SK-N-SH (cell line): ENCODE measurements at regions not wholly inside any gene's neighbourhood (a gene's known extent, or its start where the extent isn't known, plus 50 kb on each side); places are given as distances from the start of the nearest gene placed in this dataset.

ENCODE experiments used
- CTCF ChIA-PET: fragments of 300-600, 350-600 bp; formaldehyde crosslinking; extraction: SDS; loops from one replicate; lab custom pipeline; 2021; lab: Yijun Ruan, JAX
- POLR2A ChIA-PET: fragments of 350-600 bp; sonication (Branson Sonifier 250); formaldehyde crosslinking; extraction: SDS; loops from one replicate; lab custom pipeline; 2020; ENCODE audit warnings: antibody characterized with exemption, inconsistent platforms; lab: Yijun Ruan, JAX
- DNase-seq: peaks from one replicate; pipeline ENCODE4 v3.0.0; 2012
- H2AFZ ChIP-seq: fragments of 200-600 bp; sonication (generic); 2 replicates; pipeline ENCODE4 v1.8.1; 2016; ENCODE audit warnings: antibody characterized with exemption, mild to moderate bottlenecking, low read depth
- H3F3A ChIP-seq: fragments of 200-600 bp; sonication (generic); replicated peaks from 2 replicates; pipeline ENCODE3; 2016; ENCODE audit warnings: antibody characterized with exemption, mild to moderate bottlenecking; ENCODE audit not compliant: insufficient read depth
- H3K27ac ChIP-seq, 2 experiments: fragments of 200-500 bp in 1 of 2; fragments of 200-600 bp in 1 of 2; sonication (Bioruptor generic) in 1 of 2; sonication (generic), shearing (Covaris generic) in 1 of 2; 2 replicates each; pipeline versions ENCODE4 v1.5.1 to v1.6.1; 2014 to 2016; ENCODE audit warnings: low read depth in 2 of 2, inconsistent platforms in 1 of 2, low read length in 1 of 2, mild to moderate bottlenecking in 1 of 2, mixed read lengths in 1 of 2
- H3K27me3 ChIP-seq: fragments of 200-600 bp; sonication (generic), shearing (Covaris generic); 2 replicates; pipeline ENCODE4 v1.6.1; 2016; ENCODE audit warnings: mixed run types; ENCODE audit not compliant: insufficient read depth
- H3K36me3 ChIP-seq, 2 experiments: fragments of 200-500 bp in 1 of 2; fragments of 200-600 bp in 1 of 2; sonication (Bioruptor generic) in 1 of 2; sonication (generic) in 1 of 2; replicated peaks in 1 of 2; 2 replicates each; pipeline versions ENCODE3 to v1.5.1; 2014 to 2016; ENCODE audit warnings: low read length in 1 of 2, mild to moderate bottlenecking in 1 of 2; ENCODE audit not compliant: insufficient read depth in 2 of 2, control insufficient read depth in 1 of 2
- H3K4me1 ChIP-seq, 2 experiments: fragments of 200-500 bp in 1 of 2; fragments of 200-600 bp in 1 of 2; sonication (Bioruptor generic) in 1 of 2; sonication (generic), shearing (Covaris generic) in 1 of 2; 2 replicates each; pipeline versions ENCODE4 v1.5.1 to v1.6.1; 2014 to 2016; ENCODE audit warnings: low read depth in 1 of 2, low read length in 1 of 2, mixed run types in 1 of 2; ENCODE audit not compliant: insufficient read depth in 2 of 2, control insufficient read depth in 1 of 2
- H3K4me2 ChIP-seq: fragments of 200-600 bp; sonication (generic), shearing (Covaris generic); 2 replicates; pipeline ENCODE4 v1.6.1; 2017; ENCODE audit warnings: mixed run types
- H3K4me3 ChIP-seq, 2 experiments: fragments of 200-500 bp in 1 of 2; fragments of 200-600 bp in 1 of 2; sonication (Bioruptor generic) in 1 of 2; sonication (generic), shearing (Covaris generic) in 1 of 2; 2 replicates each; pipeline versions ENCODE4 v1.5.1 to v1.8.1; 2014 to 2016; ENCODE audit warnings: low read depth in 2 of 2, inconsistent platforms in 1 of 2, low read length in 1 of 2, mild to moderate bottlenecking in 1 of 2, mixed read lengths in 1 of 2, moderate library complexity in 1 of 2
- H3K79me2 ChIP-seq: fragments of 200-600 bp; sonication (generic); 2 replicates; pipeline ENCODE4 v1.8.1; 2017; ENCODE audit warnings: mild to moderate bottlenecking; ENCODE audit not compliant: insufficient read depth
- H3K9ac ChIP-seq: fragments of 200-600 bp; sonication (generic); 2 replicates; pipeline ENCODE4 v1.6.1; 2017; ENCODE audit warnings: mixed run types
- H3K9me2 ChIP-seq: fragments of 200-600 bp; sonication (generic); 2 replicates; pipeline ENCODE4 v1.6.1; 2017; ENCODE audit warnings: mixed run types
- H3K9me3 ChIP-seq: fragments of 200-600 bp; sonication (generic); 2 replicates; pipeline ENCODE4 v1.6.1; 2017; ENCODE audit warnings: mixed run types, mild to moderate bottlenecking, moderate library complexity
- H4K20me1 ChIP-seq: fragments of 200-600 bp; sonication (generic); 2 replicates; pipeline ENCODE4 v1.6.1; 2017; ENCODE audit warnings: mild to moderate bottlenecking, mixed run types; ENCODE audit not compliant: insufficient read depth
- CHD2 ChIP-seq: fragments of 150-350 bp; IDR thresholded peaks from 2 replicates; pipeline ENCODE4 v1.6.1; 2018; ENCODE audit warnings: low read length; ENCODE audit not compliant: partially characterized antibody
- EZH2phosphoT487 ChIP-seq: fragments of 200-600 bp; sonication (generic); IDR thresholded peaks from 2 replicates; pipeline ENCODE4 v1.6.1; 2017; ENCODE audit warnings: low read depth, mixed run types, mild to moderate bottlenecking, antibody characterized with exemption, moderate library complexity, borderline replicate concordance
- FOXJ3 ChIP-seq: sonication (generic); formaldehyde crosslinking; IDR thresholded peaks from 2 replicates; pipeline ENCODE4 v1.5.1; 2020; ENCODE audit warnings: mild to moderate bottlenecking, missing genetic modification reagents
- GABPA ChIP-seq: IDR thresholded peaks from 2 replicates; pipeline ENCODE4 v1.4.0; 2012; ENCODE audit warnings: low read depth, mild to moderate bottlenecking
- JUND ChIP-seq: IDR thresholded peaks from 2 replicates; pipeline ENCODE4 v1.4.0; 2012
- MEF2A ChIP-seq: IDR thresholded peaks from 2 replicates; pipeline ENCODE4 v1.4.0; 2012; ENCODE audit warnings: low read depth, borderline replicate concordance
- MXI1 ChIP-seq: IDR thresholded peaks from 2 replicates; pipeline ENCODE4 v1.6.1; 2012; ENCODE audit warnings: mild to moderate bottlenecking, low read depth, low read length, improper control_type of control experiment
- NFIC ChIP-seq: IDR thresholded peaks from 2 replicates; pipeline ENCODE4 v1.4.0; 2012; ENCODE audit warnings: borderline replicate concordance
- NRF1 ChIP-seq: IDR thresholded peaks from 2 replicates; pipeline ENCODE4 v1.6.1; 2012; ENCODE audit warnings: low read depth, mild to moderate bottlenecking, low read length
- POLR2AphosphoS5 ChIP-seq: IDR thresholded peaks from 2 replicates; pipeline ENCODE4 v1.6.1; 2012; ENCODE audit warnings: low read depth, low read length
- RAD21 ChIP-seq: IDR thresholded peaks from 2 replicates; pipeline ENCODE4 v1.6.1; 2012; ENCODE audit warnings: mild to moderate bottlenecking, low read length
- RCOR1 ChIP-seq: fragments of 150-350 bp; IDR thresholded peaks from 2 replicates; pipeline ENCODE4 v1.6.1; 2017; ENCODE audit warnings: antibody characterized with exemption, low read length
- RXRA ChIP-seq: IDR thresholded peaks from 2 replicates; pipeline ENCODE4 v1.4.0; 2012; ENCODE audit warnings: low read depth, mild to moderate bottlenecking, borderline replicate concordance
- SMC3 ChIP-seq: IDR thresholded peaks from 2 replicates; pipeline ENCODE4 v1.6.1; 2012; ENCODE audit warnings: low read depth, low read length, improper control_type of control experiment
- TAF1 ChIP-seq: IDR thresholded peaks from 2 replicates; pipeline ENCODE4 v1.6.1; 2012; ENCODE audit warnings: low read depth, mild to moderate bottlenecking, low read length, moderate library complexity, borderline replicate concordance
- TEAD4 ChIP-seq: IDR thresholded peaks from 2 replicates; pipeline ENCODE4 v1.4.0; 2012; ENCODE audit warnings: mild to moderate bottlenecking, borderline replicate concordance; ENCODE audit not compliant: insufficient read depth
- YY1 ChIP-seq: IDR thresholded peaks from 2 replicates; pipeline ENCODE4 v1.4.0; 2012; ENCODE audit warnings: low read depth, mild to moderate bottlenecking
- WGBS: methylation state at CpG from one replicate; pipeline ENCODE4 v1.1.6; 2017; ENCODE audit warnings: low lambda C conversion rate; 5-methylcytosine and 5-hydroxymethylcytosine counted together
- TF ChIP-seq, protein P1 (sequence below): fragments of 150-350 bp; IDR thresholded peaks from 2 replicates; pipeline ENCODE4 v1.6.1; 2016; ENCODE audit warnings: mild to moderate bottlenecking, low read depth, low read length
- TF ChIP-seq, protein P2 (sequence below): IDR thresholded peaks from 2 replicates; pipeline ENCODE4; 2012
- TF ChIP-seq, protein P3 (sequence below): fragments of 200-600 bp; sonication (generic); IDR thresholded peaks from 2 replicates; pipeline ENCODE4 v1.6.1; 2017; ENCODE audit warnings: antibody characterized with exemption, mild to moderate bottlenecking, moderate library complexity
- TF ChIP-seq, protein P4 (sequence below): IDR thresholded peaks from 2 replicates; pipeline ENCODE4 v1.4.0; 2012; ENCODE audit warnings: low read depth, borderline replicate concordance
- TF ChIP-seq, protein P5 (sequence below): fragments of 150-350 bp; IDR thresholded peaks from 2 replicates; pipeline ENCODE4 v1.6.1; 2017; ENCODE audit warnings: antibody characterized with exemption, low read length, low read depth, borderline replicate concordance

DNA sequence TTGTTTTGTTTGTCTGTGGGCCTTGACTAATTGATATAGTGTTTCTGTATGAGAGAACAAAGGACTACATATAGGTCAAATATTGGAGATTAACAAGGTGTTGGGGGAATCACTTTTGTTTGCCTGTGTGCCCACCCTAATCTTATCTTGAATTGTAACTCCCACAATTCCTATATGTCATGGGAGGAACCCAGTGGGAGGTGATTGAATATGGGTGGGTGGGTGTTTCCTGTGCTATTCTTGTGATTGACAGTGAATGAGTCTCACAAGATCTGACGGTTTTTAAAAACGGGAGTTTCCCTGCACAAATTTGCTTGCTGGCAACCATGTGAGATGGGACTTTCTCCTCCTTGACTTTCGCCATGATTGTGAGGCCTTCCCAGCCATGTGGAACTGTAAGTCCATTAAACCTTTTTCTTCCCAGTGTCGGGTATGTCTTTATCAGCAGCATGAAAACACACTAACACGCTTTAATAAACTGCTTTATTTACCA, 64.9 kb upstream of the HSPB3 start:
- Histone ChIP-seq H4K20me1 (no peaks in the 10 kb centered on the region), H3K27me3 (no peaks in the 10 kb centered on the region), H3K4me1 (peaks cover 0 to 20% of the 10 kb centered on the region in 2 experiments; a peak in 2 of 4 replicates), H3K9me2 (no peaks in the 10 kb centered on the region), H3K4me2 (0 out of 2 replicates have a peak overlapping the region, but pooled peaks have one; percentile 5), H3F3A (peaks cover 14% of the 10 kb centered on the region), H3K9ac (peak overlapping the region; percentile 13; the same call in 1 of the 2 replicates), H3K27ac (peak overlapping the region in 1 of 2 experiments; percentile 73; a peak in 2 of 4 replicates), H3K4me3 (no peak overlapping the region), H3K79me2 (no peaks in the 10 kb centered on the region), H3K9me3 (no peaks in the 10 kb centered on the region), H2AFZ (no peak overlapping the region), H3K36me3 (no peaks in the 10 kb centered on the region)
- POLR2A ChIA-PET = no interaction called here
- TF ChIP-seq, protein P1, sequence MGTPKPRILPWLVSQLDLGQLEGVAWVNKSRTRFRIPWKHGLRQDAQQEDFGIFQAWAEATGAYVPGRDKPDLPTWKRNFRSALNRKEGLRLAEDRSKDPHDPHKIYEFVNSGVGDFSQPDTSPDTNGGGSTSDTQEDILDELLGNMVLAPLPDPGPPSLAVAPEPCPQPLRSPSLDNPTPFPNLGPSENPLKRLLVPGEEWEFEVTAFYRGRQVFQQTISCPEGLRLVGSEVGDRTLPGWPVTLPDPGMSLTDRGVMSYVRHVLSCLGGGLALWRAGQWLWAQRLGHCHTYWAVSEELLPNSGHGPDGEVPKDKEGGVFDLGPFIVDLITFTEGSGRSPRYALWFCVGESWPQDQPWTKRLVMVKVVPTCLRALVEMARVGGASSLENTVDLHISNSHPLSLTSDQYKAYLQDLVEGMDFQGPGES = no peak
- TF ChIP-seq RXRA (no peak), FOXJ3 (CRISPR knock-in tag) (no peak), NFIC (no peak), TAF1 (no peak), NRF1 (no peak), YY1 (no peak)
- TF ChIP-seq, protein P2, sequence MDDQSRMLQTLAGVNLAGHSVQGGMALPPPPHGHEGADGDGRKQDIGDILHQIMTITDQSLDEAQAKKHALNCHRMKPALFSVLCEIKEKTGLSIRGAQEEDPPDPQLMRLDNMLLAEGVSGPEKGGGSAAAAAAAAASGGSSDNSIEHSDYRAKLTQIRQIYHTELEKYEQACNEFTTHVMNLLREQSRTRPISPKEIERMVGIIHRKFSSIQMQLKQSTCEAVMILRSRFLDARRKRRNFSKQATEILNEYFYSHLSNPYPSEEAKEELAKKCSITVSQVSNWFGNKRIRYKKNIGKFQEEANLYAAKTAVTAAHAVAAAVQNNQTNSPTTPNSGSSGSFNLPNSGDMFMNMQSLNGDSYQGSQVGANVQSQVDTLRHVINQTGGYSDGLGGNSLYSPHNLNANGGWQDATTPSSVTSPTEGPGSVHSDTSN = no peak
- 80% methylated on average over 5 of the region's 5 CpGs for WGBS
- CTCF ChIA-PET = no interaction called here
- no peak for DNase-seq

DNA sequence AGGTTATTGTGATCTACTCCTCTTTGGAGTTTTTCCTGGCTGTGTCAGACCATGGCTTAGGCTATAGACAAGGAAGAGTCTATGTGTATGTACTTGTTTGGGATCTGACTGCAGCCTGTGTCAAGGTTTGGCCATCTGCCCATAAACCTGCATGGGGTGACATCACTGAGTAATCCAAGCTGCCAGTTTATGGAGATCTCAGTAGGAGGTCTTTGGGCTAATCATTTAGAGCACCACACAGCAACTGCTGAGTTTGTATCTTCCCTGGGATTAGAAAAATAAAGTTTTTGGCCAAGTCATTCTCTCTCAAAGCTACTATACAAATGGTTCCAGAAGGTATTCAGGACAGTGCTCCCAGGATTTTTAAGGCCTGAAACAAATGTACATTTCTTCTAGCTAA, 65.5 kb upstream of the HSPB3 start:
- Histone ChIP-seq H3K4me2 (0 out of 2 replicates have a peak overlapping the region, but pooled peaks have one; percentile 5), H4K20me1 (no peaks in the 10 kb centered on the region), H3K9me2 (no peaks in the 10 kb centered on the region), H3K27ac (peak overlapping the region in 1 of 2 experiments; percentile 73; a peak in 2 of 4 replicates), H3K9me3 (no peaks in the 10 kb centered on the region), H3K36me3 (no peaks in the 10 kb centered on the region), H3K4me1 (peaks cover 0 to 20% of the 10 kb centered on the region in 2 experiments; a peak in 2 of 4 replicates), H3K79me2 (no peaks in the 10 kb centered on the region), H2AFZ (no peak overlapping the region), H3K27me3 (no peaks in the 10 kb centered on the region), H3K4me3 (no peak overlapping the region), H3F3A (peaks cover 14% of the 10 kb centered on the region), H3K9ac (peak overlapping the region; percentile 13; the same call in 1 of the 2 replicates)
- ChIA-PET POLR2A (no interaction called here), CTCF (no interaction called here)
- DNase-seq = no peak
- TF ChIP-seq TAF1 = no peak
- no peak for TF ChIP-seq RCOR1
- 0 out of 2 replicates have a peak, but pooled peaks have one; percentile 39 for TF ChIP-seq TEAD4
- no peak for TF ChIP-seq CHD2
- no peak for TF ChIP-seq MXI1
- no peak for TF ChIP-seq GABPA
- TF ChIP-seq SMC3 = no peak
- peak; percentile 93 for TF ChIP-seq NFIC
- TF ChIP-seq MEF2A = peak; percentile 35; the same call in 1 of the 2 replicates
- TF ChIP-seq POLR2AphosphoS5 = no peak
- TF ChIP-seq, protein P3, sequence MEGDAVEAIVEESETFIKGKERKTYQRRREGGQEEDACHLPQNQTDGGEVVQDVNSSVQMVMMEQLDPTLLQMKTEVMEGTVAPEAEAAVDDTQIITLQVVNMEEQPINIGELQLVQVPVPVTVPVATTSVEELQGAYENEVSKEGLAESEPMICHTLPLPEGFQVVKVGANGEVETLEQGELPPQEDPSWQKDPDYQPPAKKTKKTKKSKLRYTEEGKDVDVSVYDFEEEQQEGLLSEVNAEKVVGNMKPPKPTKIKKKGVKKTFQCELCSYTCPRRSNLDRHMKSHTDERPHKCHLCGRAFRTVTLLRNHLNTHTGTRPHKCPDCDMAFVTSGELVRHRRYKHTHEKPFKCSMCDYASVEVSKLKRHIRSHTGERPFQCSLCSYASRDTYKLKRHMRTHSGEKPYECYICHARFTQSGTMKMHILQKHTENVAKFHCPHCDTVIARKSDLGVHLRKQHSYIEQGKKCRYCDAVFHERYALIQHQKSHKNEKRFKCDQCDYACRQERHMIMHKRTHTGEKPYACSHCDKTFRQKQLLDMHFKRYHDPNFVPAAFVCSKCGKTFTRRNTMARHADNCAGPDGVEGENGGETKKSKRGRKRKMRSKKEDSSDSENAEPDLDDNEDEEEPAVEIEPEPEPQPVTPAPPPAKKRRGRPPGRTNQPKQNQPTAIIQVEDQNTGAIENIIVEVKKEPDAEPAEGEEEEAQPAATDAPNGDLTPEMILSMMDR = no peak
- TF ChIP-seq, protein P4, sequence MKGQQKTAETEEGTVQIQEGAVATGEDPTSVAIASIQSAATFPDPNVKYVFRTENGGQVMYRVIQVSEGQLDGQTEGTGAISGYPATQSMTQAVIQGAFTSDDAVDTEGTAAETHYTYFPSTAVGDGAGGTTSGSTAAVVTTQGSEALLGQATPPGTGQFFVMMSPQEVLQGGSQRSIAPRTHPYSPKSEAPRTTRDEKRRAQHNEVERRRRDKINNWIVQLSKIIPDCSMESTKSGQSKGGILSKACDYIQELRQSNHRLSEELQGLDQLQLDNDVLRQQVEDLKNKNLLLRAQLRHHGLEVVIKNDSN = no peak
- TF ChIP-seq EZH2phosphoT487 = no peak
- TF ChIP-seq JUND = peak; percentile 73
- TF ChIP-seq RAD21 = no peak
- TF ChIP-seq, protein P5, sequence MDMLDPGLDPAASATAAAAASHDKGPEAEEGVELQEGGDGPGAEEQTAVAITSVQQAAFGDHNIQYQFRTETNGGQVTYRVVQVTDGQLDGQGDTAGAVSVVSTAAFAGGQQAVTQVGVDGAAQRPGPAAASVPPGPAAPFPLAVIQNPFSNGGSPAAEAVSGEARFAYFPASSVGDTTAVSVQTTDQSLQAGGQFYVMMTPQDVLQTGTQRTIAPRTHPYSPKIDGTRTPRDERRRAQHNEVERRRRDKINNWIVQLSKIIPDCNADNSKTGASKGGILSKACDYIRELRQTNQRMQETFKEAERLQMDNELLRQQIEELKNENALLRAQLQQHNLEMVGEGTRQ = no peak
- no peak for TF ChIP-seq NRF1
